HUES48 (cell line): ENCODE measurements at regions not wholly inside any gene's neighbourhood (a gene's known extent, or its start where the extent isn't known, plus 50 kb on each side); places are given as distances from the start of the nearest gene placed in this dataset.

Source experiments
- H3K27ac ChIP-seq: one replicate; pipeline ENCODE4 v1.7.0; 2013; ENCODE audit warnings: low read depth, low read length, inconsistent platforms
- H3K27me3 ChIP-seq: 2 replicates; pipeline ENCODE4 v1.6.1; 2013; ENCODE audit warnings: mild to moderate bottlenecking, low read length; ENCODE audit not compliant: control insufficient read depth, insufficient read depth
- H3K36me3 ChIP-seq: 2 replicates; pipeline ENCODE4 v1.6.1; 2013; ENCODE audit warnings: low read length; ENCODE audit not compliant: control insufficient read depth, insufficient read depth
- H3K4me1 ChIP-seq: 2 replicates; pipeline ENCODE4 v1.6.1; 2013; ENCODE audit warnings: mild to moderate bottlenecking, low read length; ENCODE audit not compliant: control insufficient read depth, insufficient read depth
- H3K4me3 ChIP-seq: 2 replicates; pipeline ENCODE4 v1.5.1; 2013; ENCODE audit warnings: mild to moderate bottlenecking, low read depth, low read length
- H3K9ac ChIP-seq: 2 replicates; pipeline ENCODE4 v1.6.1; 2013; ENCODE audit warnings: mild to moderate bottlenecking, low read depth, low read length, moderate library complexity
- H3K9me3 ChIP-seq: 2 replicates; pipeline ENCODE4 v1.6.1; 2013; ENCODE audit warnings: low read length; ENCODE audit not compliant: control insufficient read depth, insufficient read depth

- Histone ChIP-seq H3K4me1 (0 out of 2 replicates have a peak, but pooled peaks cover 4% of the 10 kb centered on the region), H3K9ac (no peak overlapping the region), H3K9me3 (no peaks in the 10 kb centered on the region), H3K27ac (no peak overlapping the region), H3K27me3 (no peaks in the 10 kb centered on the region), H3K4me3 (no peak overlapping the region), H3K36me3 (no peaks in the 10 kb centered on the region)
Observed at GRCh38 chr12:47586952-47587669, 118.7 kb downstream of the RPAP3 start.

GRCh38 chr12:47585507-47585906 lies 120.3 kb downstream of the RPAP3 start:
- Histone ChIP-seq H3K9me3 (no peaks in the 10 kb centered on the region), H3K27ac (no peak overlapping the region), H3K27me3 (no peaks in the 10 kb centered on the region), H3K4me1 (no peaks in the 10 kb centered on the region), H3K4me3 (no peak overlapping the region), H3K9ac (no peak overlapping the region), H3K36me3 (no peaks in the 10 kb centered on the region)

GRCh38 chr12:47578836-47579235 lies 127.0 kb downstream of the RPAP3 start:
- H3K27ac ChIP-seq: no peak overlapping the region
- no peak overlapping the region for H3K9ac ChIP-seq
- no peak overlapping the region for H3K4me3 ChIP-seq
- no peaks in the 10 kb centered on the region for H3K27me3 ChIP-seq
- H3K36me3 ChIP-seq: no peaks in the 10 kb centered on the region
- no peaks in the 10 kb centered on the region for H3K4me1 ChIP-seq
- H3K9me3 ChIP-seq: no peaks in the 10 kb centered on the region

GRCh38 chr12:47577206-47577989 lies 128.4 kb downstream of the RPAP3 start:
- Histone ChIP-seq H3K27me3 (no peaks in the 10 kb centered on the region; the same call in 1 of the 2 replicates), H3K4me1 (no peaks in the 10 kb centered on the region), H3K9ac (no peak overlapping the region), H3K36me3 (no peaks in the 10 kb centered on the region), H3K27ac (no peak overlapping the region), H3K4me3 (no peak overlapping the region), H3K9me3 (no peaks in the 10 kb centered on the region)

- Histone ChIP-seq H3K27ac (no peak overlapping the region), H3K27me3 (no peaks in the 10 kb centered on the region; the same call in 1 of the 2 replicates)
Observed at GRCh38 chr12:47576289-47576945, 129.4 kb downstream of the RPAP3 start.

GRCh38 chr12:47574252-47575021 lies 131.4 kb downstream of the RPAP3 start:
- Histone ChIP-seq H3K27me3 (no peaks in the 10 kb centered on the region; the same call in 1 of the 2 replicates), H3K36me3 (no peaks in the 10 kb centered on the region), H3K9me3 (no peaks in the 10 kb centered on the region), H3K4me3 (no peak overlapping the region), H3K4me1 (no peaks in the 10 kb centered on the region), H3K27ac (no peak overlapping the region), H3K9ac (no peak overlapping the region)

More at GRCh38 chr12:47576289-47576945, 129.4 kb downstream of the RPAP3 start:
- Histone ChIP-seq H3K4me3 (no peak overlapping the region), H3K9ac (no peak overlapping the region), H3K36me3 (no peaks in the 10 kb centered on the region), H3K9me3 (no peaks in the 10 kb centered on the region), H3K4me1 (no peaks in the 10 kb centered on the region)

GRCh38 chr12:47573146-47573659 lies 132.6 kb downstream of the RPAP3 start:
- Histone ChIP-seq H3K4me1 (no peaks in the 10 kb centered on the region), H3K36me3 (no peaks in the 10 kb centered on the region), H3K4me3 (no peak overlapping the region), H3K9ac (no peak overlapping the region), H3K9me3 (no peaks in the 10 kb centered on the region), H3K27ac (no peak overlapping the region), H3K27me3 (no peaks in the 10 kb centered on the region; the same call in 1 of the 2 replicates)

GRCh38 chr12:47570151-47570550 lies 135.7 kb downstream of the RPAP3 start:
- Histone ChIP-seq H3K9me3 (no peaks in the 10 kb centered on the region), H3K36me3 (no peaks in the 10 kb centered on the region), H3K4me3 (no peak overlapping the region), H3K9ac (no peak overlapping the region), H3K27me3 (no peaks in the 10 kb centered on the region; the same call in 1 of the 2 replicates), H3K27ac (no peak overlapping the region), H3K4me1 (no peaks in the 10 kb centered on the region)

- H3K4me1 ChIP-seq: peaks cover 1% of the 10 kb centered on the region; the same call in 1 of the 2 replicates
Observed at GRCh38 chr12:47562201-47562600, 143.6 kb downstream of the RPAP3 start.

GRCh38 chr12:47561746-47562145 lies 144.1 kb downstream of the RPAP3 start:
- Histone ChIP-seq H3K36me3 (no peaks in the 10 kb centered on the region), H3K9me3 (no peaks in the 10 kb centered on the region), H3K27me3 (no peaks in the 10 kb centered on the region), H3K27ac (no peak overlapping the region), H3K4me3 (no peak overlapping the region), H3K4me1 (peaks cover 6% of the 10 kb centered on the region; the same call in 1 of the 2 replicates), H3K9ac (no peak overlapping the region)

More at GRCh38 chr12:47562201-47562600, 143.6 kb downstream of the RPAP3 start:
- H3K27ac ChIP-seq: no peak overlapping the region
- H3K36me3 ChIP-seq: no peaks in the 10 kb centered on the region
- H3K9ac ChIP-seq: no peak overlapping the region
- H3K9me3 ChIP-seq: no peaks in the 10 kb centered on the region
- H3K4me3 ChIP-seq: no peak overlapping the region
- H3K27me3 ChIP-seq: no peaks in the 10 kb centered on the region
